Activated CD4-positive, alpha-beta T cell treated with anti-CD3 and anti-CD28 coated beads, Interleukin-2, amount 50 U/mL, for 16 hours (primary cell): ENCODE measurements at regions not wholly inside any gene's neighbourhood (a gene's known extent, or its start where the extent isn't known, plus 50 kb on each side); places are given as distances from the start of the nearest gene placed in this dataset.

Source experiments
- DNase-seq: peaks from one replicate; pipeline ENCODE4 v3.0.0-alpha.2; 2020

- DNase-seq: no peak
These were observed 193.1 kb upstream of the DCBLD2 start for GRCh38 chr3:99094606-99095005.

- no peak for DNase-seq
These were observed 185.8 kb upstream of the DCBLD2 start for GRCh38 chr3:99087277-99087676.

GRCh38 chr3:99084826-99085225 lies 183.3 kb upstream of the DCBLD2 start:
- DNase-seq: no peak

- DNase-seq: no peak
These were observed 182.7 kb upstream of the DCBLD2 start for GRCh38 chr3:99084156-99084555.

- no peak for DNase-seq
These were observed 169.6 kb upstream of the DCBLD2 start for GRCh38 chr3:99071096-99071495.

- no peak for DNase-seq
These were observed 168.5 kb upstream of the DCBLD2 start for GRCh38 chr3:99069973-99070372.

- DNase-seq: no peak
These were observed 165.4 kb upstream of the DCBLD2 start for GRCh38 chr3:99066863-99067262.

GRCh38 chr3:99049164-99049563 lies 147.7 kb upstream of the DCBLD2 start:
- DNase-seq: no peak

- no peak for DNase-seq
These were observed 140.3 kb upstream of the DCBLD2 start for GRCh38 chr3:99041747-99042146.

GRCh38 chr3:99031778-99032177 lies 130.3 kb upstream of the DCBLD2 start:
- no peak for DNase-seq

- DNase-seq: peak; percentile 3
These were observed 122.2 kb upstream of the DCBLD2 start for GRCh38 chr3:99023590-99024192.

- DNase-seq: no peak
These were observed 120.0 kb upstream of the DCBLD2 start for GRCh38 chr3:99021466-99021865.

- no peak for DNase-seq
These were observed 115.0 kb upstream of the DCBLD2 start for GRCh38 chr3:99016452-99016851.

- no peak for DNase-seq
These were observed 112.4 kb upstream of the DCBLD2 start for GRCh38 chr3:99013777-99014315.

GRCh38 chr3:99013077-99013476 lies 111.6 kb upstream of the DCBLD2 start:
- no peak for DNase-seq

GRCh38 chr3:99012051-99012450 lies 110.6 kb upstream of the DCBLD2 start:
- DNase-seq: no peak

- no peak for DNase-seq
These were observed 108.4 kb upstream of the DCBLD2 start for GRCh38 chr3:99009851-99010250.

- DNase-seq: no peak
These were observed 105.2 kb upstream of the DCBLD2 start for GRCh38 chr3:99006686-99007085.

- DNase-seq: no peak
These were observed 98.2 kb upstream of the DCBLD2 start for GRCh38 chr3:98999675-99000074.

GRCh38 chr3:98994128-98994762 lies 92.8 kb upstream of the DCBLD2 start:
- DNase-seq: no peak

- no peak for DNase-seq
These were observed 89.9 kb upstream of the DCBLD2 start for GRCh38 chr3:98991393-98991792.

- no peak for DNase-seq
These were observed 89.2 kb upstream of the DCBLD2 start for GRCh38 chr3:98990657-98991056.

- no peak for DNase-seq
These were observed 84.6 kb upstream of the DCBLD2 start for GRCh38 chr3:98986073-98986472.

- DNase-seq: no peak
These were observed 83.9 kb upstream of the DCBLD2 start for GRCh38 chr3:98985431-98985830.

GRCh38 chr3:98984024-98984423 lies 82.5 kb upstream of the DCBLD2 start:
- no peak for DNase-seq
